ENCODE measurements at regions not wholly inside any gene's neighbourhood (a gene's known extent, or its start where the extent isn't known, plus 50 kb on each side); places are given as distances from the start of the nearest gene placed in this dataset.

- POLR2A ChIA-PET = no interaction called here
- 90% methylated on average over 9 of the region's 9 CpGs for WGBS (ENCODE audit: insufficient coverage)
Observed at GRCh38 chr15:31792611-31793199, 237.6 kb upstream of the CHRNA7 start.

GRCh38 chr15:31799319-31799714 is 231.0 kb upstream of the CHRNA7 start:
- Histone ChIP-seq H3K36me3 (replicated peaks in 1 of 2; ENCODE audit: control extremely low read depth in 1 of 2, control insufficient read depth in 1 of 2, extremely low read depth in 1 of 2, insufficient read depth in 2 of 2, low read length in 1 of 2) (no peaks in the 10 kb centered on the region), H3K79me2 (ENCODE audit: control insufficient read depth, insufficient read depth, low read length) (no peaks in the 10 kb centered on the region), H3K9ac (ENCODE audit: low read length) (no peak overlapping the region), H3K4me1 (ENCODE audit: control insufficient read depth in 2 of 2, insufficient read depth in 2 of 2, low read length in 2 of 2) (no peaks in the 10 kb centered on the region), H3K27ac (ENCODE audit: low read length in 2 of 2) (no peak overlapping the region), H2AFZ (ENCODE audit: insufficient read depth, low read depth, low read length, poor library complexity, severe bottlenecking) (no peak overlapping the region), H3K9me3 (ENCODE audit: control extremely low read depth in 1 of 3, control insufficient read depth in 2 of 3, insufficient read depth in 1 of 3, low read length in 2 of 3) (peaks cover 0 to 2% (median 0%) of the 10 kb centered on the region in 3 donors), H3K4me3 (ENCODE audit: control extremely low read depth in 1 of 5, extremely low read depth in 1 of 5, insufficient read depth in 1 of 5, low read depth in 2 of 5, low read length in 4 of 5) (no peak overlapping the region), H4K20me1 (ENCODE audit: control insufficient read depth, insufficient read depth, low read length, poor library complexity, severe bottlenecking) (no peaks in the 10 kb centered on the region), H3K27me3 (replicated peaks in 1 of 4; ENCODE audit: control extremely low read depth in 1 of 4, control insufficient read depth in 3 of 4, insufficient read depth in 4 of 4, low read length in 3 of 4) (peaks cover 0 to 4% (median 0%) of the 10 kb centered on the region in 4 experiments), H3K4me2 (replicated peaks; ENCODE audit: low read depth, low read length, poor library complexity, severe bottlenecking) (no peak overlapping the region)
- WGBS (ENCODE audit: insufficient coverage) = 60% methylated on average over 1 of the region's 1 CpG
- intact Hi-C loops (cut with micrococcal nuclease) = no loop called here
- POLR2A ChIA-PET = no interaction called here
- DNase-seq = no peak
- H3K27ac Mint-ChIP-seq = no peak overlapping the region
- H3K4me1 Mint-ChIP-seq = no peaks in the 10 kb centered on the region
- no peak overlapping the region for H3K4me3 Mint-ChIP-seq
- no peak for TF ChIP-seq EZH2 (IDR thresholded peaks at IDR 0.05; ENCODE audit: borderline replicate concordance, insufficient read depth, low read depth, low read length, poor library complexity, severe bottlenecking)
- TF ChIP-seq, protein P1, sequence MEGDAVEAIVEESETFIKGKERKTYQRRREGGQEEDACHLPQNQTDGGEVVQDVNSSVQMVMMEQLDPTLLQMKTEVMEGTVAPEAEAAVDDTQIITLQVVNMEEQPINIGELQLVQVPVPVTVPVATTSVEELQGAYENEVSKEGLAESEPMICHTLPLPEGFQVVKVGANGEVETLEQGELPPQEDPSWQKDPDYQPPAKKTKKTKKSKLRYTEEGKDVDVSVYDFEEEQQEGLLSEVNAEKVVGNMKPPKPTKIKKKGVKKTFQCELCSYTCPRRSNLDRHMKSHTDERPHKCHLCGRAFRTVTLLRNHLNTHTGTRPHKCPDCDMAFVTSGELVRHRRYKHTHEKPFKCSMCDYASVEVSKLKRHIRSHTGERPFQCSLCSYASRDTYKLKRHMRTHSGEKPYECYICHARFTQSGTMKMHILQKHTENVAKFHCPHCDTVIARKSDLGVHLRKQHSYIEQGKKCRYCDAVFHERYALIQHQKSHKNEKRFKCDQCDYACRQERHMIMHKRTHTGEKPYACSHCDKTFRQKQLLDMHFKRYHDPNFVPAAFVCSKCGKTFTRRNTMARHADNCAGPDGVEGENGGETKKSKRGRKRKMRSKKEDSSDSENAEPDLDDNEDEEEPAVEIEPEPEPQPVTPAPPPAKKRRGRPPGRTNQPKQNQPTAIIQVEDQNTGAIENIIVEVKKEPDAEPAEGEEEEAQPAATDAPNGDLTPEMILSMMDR (IDR thresholded peaks at IDR 0.05) = no peak
- no peaks in the 10 kb centered on the region for H3K9me3 Mint-ChIP-seq (ENCODE audit: insufficient read depth)
- CTCF ChIA-PET = no interaction called here
- H3K27me3 Mint-ChIP-seq = no peaks in the 10 kb centered on the region
- ATAC-seq (ENCODE audit: low read depth) = no peak

More at GRCh38 chr15:31792611-31793199, 237.6 kb upstream of the CHRNA7 start:
- peaks cover 7% of the 10 kb centered on the region for H3K27me3 Mint-ChIP-seq
- Histone ChIP-seq H3K27me3 (replicated peaks in 1 of 4; ENCODE audit: control extremely low read depth in 1 of 4, control insufficient read depth in 3 of 4, insufficient read depth in 4 of 4, low read length in 3 of 4) (no peaks in the 10 kb centered on the region), H3K4me2 (replicated peaks; ENCODE audit: low read depth, low read length, poor library complexity, severe bottlenecking) (no peak overlapping the region), H4K20me1 (ENCODE audit: control insufficient read depth, insufficient read depth, low read length, poor library complexity, severe bottlenecking) (no peaks in the 10 kb centered on the region), H3K79me2 (ENCODE audit: control insufficient read depth, insufficient read depth, low read length) (no peaks in the 10 kb centered on the region), H2AFZ (ENCODE audit: insufficient read depth, low read depth, low read length, poor library complexity, severe bottlenecking) (no peak overlapping the region), H3K27ac (ENCODE audit: low read length in 2 of 2) (no peak overlapping the region), H3K4me3 (ENCODE audit: control extremely low read depth in 1 of 5, extremely low read depth in 1 of 5, insufficient read depth in 1 of 5, low read depth in 2 of 5, low read length in 4 of 5) (no peak overlapping the region), H3K4me1 (ENCODE audit: control insufficient read depth in 2 of 2, insufficient read depth in 2 of 2, low read length in 2 of 2) (no peaks in the 10 kb centered on the region), H3K9ac (ENCODE audit: low read length) (no peak overlapping the region), H3K9me3 (ENCODE audit: control extremely low read depth in 1 of 3, control insufficient read depth in 2 of 3, insufficient read depth in 1 of 3, low read length in 2 of 3) (no peaks in the 10 kb centered on the region), H3K36me3 (replicated peaks in 1 of 2; ENCODE audit: control extremely low read depth in 1 of 2, control insufficient read depth in 1 of 2, extremely low read depth in 1 of 2, insufficient read depth in 2 of 2, low read length in 1 of 2) (no peaks in the 10 kb centered on the region)
- no peak overlapping the region for H3K27ac Mint-ChIP-seq
- intact Hi-C loops (cut with micrococcal nuclease) = no loop called here
- TF ChIP-seq EZH2 (IDR thresholded peaks at IDR 0.05; ENCODE audit: borderline replicate concordance, insufficient read depth, low read depth, low read length, poor library complexity, severe bottlenecking) = no peak
- TF ChIP-seq, protein P1 (IDR thresholded peaks at IDR 0.05) = no peak
- ATAC-seq (ENCODE audit: low read depth) (no peak), DNase-seq (no peak)
- CTCF ChIA-PET = no interaction called here
- H3K4me3 Mint-ChIP-seq = no peak overlapping the region
- no peaks in the 10 kb centered on the region for H3K4me1 Mint-ChIP-seq
- H3K9me3 Mint-ChIP-seq (ENCODE audit: insufficient read depth) = no peaks in the 10 kb centered on the region

All from B cell (primary cell).